SK-N-SH (cell line): ENCODE measurements at regions not wholly inside any gene's neighbourhood (a gene's known extent, or its start where the extent isn't known, plus 50 kb on each side); places are given as distances from the start of the nearest gene placed in this dataset.
A peak's percentile ranks its signal among the peaks of the same experiment; 100 is the strongest.

Source experiments
- CTCF ChIA-PET: fragments of 300-600, 350-600 bp; formaldehyde crosslinking; extraction: SDS; loops from one replicate; lab custom pipeline; 2021; lab: Yijun Ruan, JAX
- POLR2A ChIA-PET: fragments of 350-600 bp; sonication (Branson Sonifier 250); formaldehyde crosslinking; extraction: SDS; loops from one replicate; lab custom pipeline; 2020; ENCODE audit warnings: antibody characterized with exemption, inconsistent platforms; lab: Yijun Ruan, JAX
- DNase-seq: peaks from one replicate; pipeline ENCODE4 v3.0.0; 2012
- H2AFZ ChIP-seq: fragments of 200-600 bp; sonication (generic); 2 replicates; pipeline ENCODE4 v1.8.1; 2016; ENCODE audit warnings: antibody characterized with exemption, mild to moderate bottlenecking, low read depth
- H3F3A ChIP-seq: fragments of 200-600 bp; sonication (generic); replicated peaks from 2 replicates; pipeline ENCODE3; 2016; ENCODE audit warnings: antibody characterized with exemption, mild to moderate bottlenecking; ENCODE audit not compliant: insufficient read depth
- H3K27ac ChIP-seq, 2 experiments: fragments of 200-500 bp in 1 of 2; fragments of 200-600 bp in 1 of 2; sonication (Bioruptor generic) in 1 of 2; sonication (generic), shearing (Covaris generic) in 1 of 2; 2 replicates each; pipeline versions ENCODE4 v1.5.1 to v1.6.1; 2014 to 2016; ENCODE audit warnings: low read depth in 2 of 2, inconsistent platforms in 1 of 2, low read length in 1 of 2, mild to moderate bottlenecking in 1 of 2, mixed read lengths in 1 of 2
- H3K27me3 ChIP-seq: fragments of 200-600 bp; sonication (generic), shearing (Covaris generic); 2 replicates; pipeline ENCODE4 v1.6.1; 2016; ENCODE audit warnings: mixed run types; ENCODE audit not compliant: insufficient read depth
- H3K36me3 ChIP-seq, 2 experiments: fragments of 200-500 bp in 1 of 2; fragments of 200-600 bp in 1 of 2; sonication (Bioruptor generic) in 1 of 2; sonication (generic) in 1 of 2; replicated peaks in 1 of 2; 2 replicates each; pipeline versions ENCODE3 to v1.5.1; 2014 to 2016; ENCODE audit warnings: low read length in 1 of 2, mild to moderate bottlenecking in 1 of 2; ENCODE audit not compliant: insufficient read depth in 2 of 2, control insufficient read depth in 1 of 2
- H3K4me1 ChIP-seq, 2 experiments: fragments of 200-500 bp in 1 of 2; fragments of 200-600 bp in 1 of 2; sonication (Bioruptor generic) in 1 of 2; sonication (generic), shearing (Covaris generic) in 1 of 2; 2 replicates each; pipeline versions ENCODE4 v1.5.1 to v1.6.1; 2014 to 2016; ENCODE audit warnings: low read depth in 1 of 2, low read length in 1 of 2, mixed run types in 1 of 2; ENCODE audit not compliant: insufficient read depth in 2 of 2, control insufficient read depth in 1 of 2
- H3K4me2 ChIP-seq: fragments of 200-600 bp; sonication (generic), shearing (Covaris generic); 2 replicates; pipeline ENCODE4 v1.6.1; 2017; ENCODE audit warnings: mixed run types
- H3K4me3 ChIP-seq, 2 experiments: fragments of 200-500 bp in 1 of 2; fragments of 200-600 bp in 1 of 2; sonication (Bioruptor generic) in 1 of 2; sonication (generic), shearing (Covaris generic) in 1 of 2; 2 replicates each; pipeline versions ENCODE4 v1.5.1 to v1.8.1; 2014 to 2016; ENCODE audit warnings: low read depth in 2 of 2, inconsistent platforms in 1 of 2, low read length in 1 of 2, mild to moderate bottlenecking in 1 of 2, mixed read lengths in 1 of 2, moderate library complexity in 1 of 2
- H3K79me2 ChIP-seq: fragments of 200-600 bp; sonication (generic); 2 replicates; pipeline ENCODE4 v1.8.1; 2017; ENCODE audit warnings: mild to moderate bottlenecking; ENCODE audit not compliant: insufficient read depth
- H3K9ac ChIP-seq: fragments of 200-600 bp; sonication (generic); 2 replicates; pipeline ENCODE4 v1.6.1; 2017; ENCODE audit warnings: mixed run types
- H3K9me2 ChIP-seq: fragments of 200-600 bp; sonication (generic); 2 replicates; pipeline ENCODE4 v1.6.1; 2017; ENCODE audit warnings: mixed run types
- H3K9me3 ChIP-seq: fragments of 200-600 bp; sonication (generic); 2 replicates; pipeline ENCODE4 v1.6.1; 2017; ENCODE audit warnings: mixed run types, mild to moderate bottlenecking, moderate library complexity
- H4K20me1 ChIP-seq: fragments of 200-600 bp; sonication (generic); 2 replicates; pipeline ENCODE4 v1.6.1; 2017; ENCODE audit warnings: mild to moderate bottlenecking, mixed run types; ENCODE audit not compliant: insufficient read depth
- CHD2 ChIP-seq: fragments of 150-350 bp; IDR thresholded peaks from 2 replicates; pipeline ENCODE4 v1.6.1; 2018; ENCODE audit warnings: low read length; ENCODE audit not compliant: partially characterized antibody
- EZH2phosphoT487 ChIP-seq: fragments of 200-600 bp; sonication (generic); IDR thresholded peaks from 2 replicates; pipeline ENCODE4 v1.6.1; 2017; ENCODE audit warnings: low read depth, mixed run types, mild to moderate bottlenecking, antibody characterized with exemption, moderate library complexity, borderline replicate concordance
- FOSL2 ChIP-seq: IDR thresholded peaks from 2 replicates; pipeline ENCODE4 v1.4.0; 2012; ENCODE audit warnings: low read depth, mild to moderate bottlenecking, moderate library complexity, borderline replicate concordance
- FOXJ3 ChIP-seq: sonication (generic); formaldehyde crosslinking; IDR thresholded peaks from 2 replicates; pipeline ENCODE4 v1.5.1; 2020; ENCODE audit warnings: mild to moderate bottlenecking, missing genetic modification reagents
- FOXM1 ChIP-seq: IDR thresholded peaks from 2 replicates; pipeline ENCODE4 v1.4.0; 2012; ENCODE audit warnings: low read depth, mild to moderate bottlenecking
- GABPA ChIP-seq: IDR thresholded peaks from 2 replicates; pipeline ENCODE4 v1.4.0; 2012; ENCODE audit warnings: low read depth, mild to moderate bottlenecking
- GATA2 ChIP-seq: sonication (generic); formaldehyde crosslinking; IDR thresholded peaks from 2 replicates; pipeline ENCODE4 v1.5.0; 2020; ENCODE audit warnings: mild to moderate bottlenecking, missing genetic modification reagents
- JUND ChIP-seq: IDR thresholded peaks from 2 replicates; pipeline ENCODE4 v1.4.0; 2012
- MEF2A ChIP-seq: IDR thresholded peaks from 2 replicates; pipeline ENCODE4 v1.4.0; 2012; ENCODE audit warnings: low read depth, borderline replicate concordance
- MXI1 ChIP-seq: IDR thresholded peaks from 2 replicates; pipeline ENCODE4 v1.6.1; 2012; ENCODE audit warnings: mild to moderate bottlenecking, low read depth, low read length, improper control_type of control experiment
- NFIC ChIP-seq: IDR thresholded peaks from 2 replicates; pipeline ENCODE4 v1.4.0; 2012; ENCODE audit warnings: borderline replicate concordance
- NRF1 ChIP-seq: IDR thresholded peaks from 2 replicates; pipeline ENCODE4 v1.6.1; 2012; ENCODE audit warnings: low read depth, mild to moderate bottlenecking, low read length
- PBX3 ChIP-seq: IDR thresholded peaks from 2 replicates; pipeline ENCODE4; 2012
- RAD21 ChIP-seq: IDR thresholded peaks from 2 replicates; pipeline ENCODE4 v1.6.1; 2012; ENCODE audit warnings: mild to moderate bottlenecking, low read length
- SIN3A ChIP-seq: IDR thresholded peaks from 2 replicates; pipeline ENCODE4 v1.6.1; 2012; ENCODE audit warnings: low read depth, mild to moderate bottlenecking, low read length, moderate library complexity, borderline replicate concordance
- TAF1 ChIP-seq: IDR thresholded peaks from 2 replicates; pipeline ENCODE4 v1.6.1; 2012; ENCODE audit warnings: low read depth, mild to moderate bottlenecking, low read length, moderate library complexity, borderline replicate concordance
- TCF12 ChIP-seq: IDR thresholded peaks from 2 replicates; pipeline ENCODE4 v1.4.0; 2012
- USF1 ChIP-seq: IDR thresholded peaks from 2 replicates; pipeline ENCODE4 v1.4.0; 2012; ENCODE audit warnings: low read depth, borderline replicate concordance
- WGBS: methylation state at CpG from one replicate; pipeline ENCODE4 v1.1.6; 2017; ENCODE audit warnings: low lambda C conversion rate; 5-methylcytosine and 5-hydroxymethylcytosine counted together
- TF ChIP-seq, protein P1 (sequence below): IDR thresholded peaks from 2 replicates; pipeline ENCODE4 v1.4.0; 2012; ENCODE audit warnings: low read depth

DNA sequence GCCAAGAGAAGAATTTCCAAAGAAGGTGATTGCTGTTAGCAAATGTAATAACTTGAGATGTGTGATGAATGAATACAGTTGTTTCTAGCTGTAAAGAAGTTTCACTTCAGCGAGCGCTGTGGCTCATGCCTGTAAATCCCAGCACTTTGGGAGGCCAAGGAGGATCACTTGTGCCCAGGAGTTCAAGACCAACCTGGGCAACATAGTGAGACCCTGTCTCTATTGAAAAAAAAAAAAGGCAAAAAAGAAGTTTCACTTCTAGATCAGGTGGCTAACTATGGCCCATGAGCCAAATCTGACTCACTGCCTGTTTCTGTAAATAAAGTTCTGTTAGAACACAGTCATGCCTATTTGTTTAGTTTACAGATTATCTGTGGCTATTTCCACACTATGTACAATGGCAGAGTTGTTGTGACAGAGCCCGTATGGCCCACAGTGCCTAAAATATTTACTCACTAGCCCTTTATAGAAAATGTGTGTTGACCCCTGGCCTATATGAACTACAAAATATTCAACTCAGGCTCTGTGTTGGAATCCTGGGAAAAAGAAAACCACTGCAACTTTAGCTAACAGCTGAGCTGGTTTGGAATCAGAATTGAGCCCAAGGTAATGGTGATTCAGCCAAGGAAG is 54.1 kb upstream of the PRPS1 start:
- no peak overlapping the region for H3K4me3 ChIP-seq
- POLR2A ChIA-PET: no interaction called here
- no peak overlapping the region for H3K4me2 ChIP-seq
- H3K9me2 ChIP-seq: no peaks in the 10 kb centered on the region
- CTCF ChIA-PET: no interaction called here
- no peaks in the 10 kb centered on the region for H3K9me3 ChIP-seq
- 0 out of 4 replicates have a peak, but pooled peaks cover 0 to 3% of the 10 kb centered on the region in 2 experiments for H3K4me1 ChIP-seq
- no peak overlapping the region for H2AFZ ChIP-seq
- H3K27me3 ChIP-seq: no peaks in the 10 kb centered on the region; the same call in 1 of the 2 replicates
- no peak overlapping the region for H3K9ac ChIP-seq
- peak overlapping the region in 1 of 2 experiments; percentile 62; a peak in 2 of 4 replicates for H3K27ac ChIP-seq
- WGBS: 33% methylated on average over 3 of the region's 3 CpGs
- H3F3A ChIP-seq: peaks cover 5% of the 10 kb centered on the region
- no peak for DNase-seq
- no peaks in the 10 kb centered on the region for H4K20me1 ChIP-seq
- H3K36me3 ChIP-seq: no peaks in the 10 kb centered on the region
- TF ChIP-seq NRF1 (no peak), FOSL2 (peak; percentile 10; the same call in 1 of the 2 replicates), CHD2 (no peak), GABPA (no peak), RAD21 (no peak), JUND (no peak), TCF12 (no peak)
- no peaks in the 10 kb centered on the region for H3K79me2 ChIP-seq

- TF ChIP-seq, protein P1, sequence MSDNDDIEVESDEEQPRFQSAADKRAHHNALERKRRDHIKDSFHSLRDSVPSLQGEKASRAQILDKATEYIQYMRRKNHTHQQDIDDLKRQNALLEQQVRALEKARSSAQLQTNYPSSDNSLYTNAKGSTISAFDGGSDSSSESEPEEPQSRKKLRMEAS: no peak
- no peak for TF ChIP-seq GATA2 (CRISPR knock-in tag)
- no peak for TF ChIP-seq PBX3
- peak; percentile 22; the same call in 1 of the 2 replicates for TF ChIP-seq TCF12
- peak; percentile 2; the same call in 1 of the 2 replicates for TF ChIP-seq FOSL2
- no peak for TF ChIP-seq FOXM1
- no peak for TF ChIP-seq SIN3A
- TF ChIP-seq NFIC: no peak
- TF ChIP-seq TAF1: no peak
- no peak for TF ChIP-seq USF1
- TF ChIP-seq MEF2A: no peak
- no peak for TF ChIP-seq RAD21
- TF ChIP-seq EZH2phosphoT487: no peak
- no peak for TF ChIP-seq FOXJ3 (CRISPR knock-in tag)
- TF ChIP-seq MXI1: no peak
- H3K27ac ChIP-seq: peak overlapping the region in 1 of 2 experiments; percentile 62; a peak in 2 of 4 replicates
- H3K79me2 ChIP-seq: no peaks in the 10 kb centered on the region
- H3K4me1 ChIP-seq: 0 out of 4 replicates have a peak, but pooled peaks cover 0 to 3% of the 10 kb centered on the region in 2 experiments
- no peaks in the 10 kb centered on the region; the same call in 1 of the 2 replicates for H3K27me3 ChIP-seq
- no peak overlapping the region for H3K4me3 ChIP-seq
- H3K9me3 ChIP-seq: no peaks in the 10 kb centered on the region
- ChIA-PET CTCF (no interaction called here), POLR2A (no interaction called here)
- no peak overlapping the region for H2AFZ ChIP-seq
- H4K20me1 ChIP-seq: no peaks in the 10 kb centered on the region
- no peak for DNase-seq
- no peak overlapping the region for H3K9ac ChIP-seq
- H3F3A ChIP-seq: peaks cover 5% of the 10 kb centered on the region
- H3K4me2 ChIP-seq: no peak overlapping the region
- H3K9me2 ChIP-seq: no peaks in the 10 kb centered on the region
- no peaks in the 10 kb centered on the region for H3K36me3 ChIP-seq
Measured at GRCh38 chrX:107574711-107575110, 53.6 kb upstream of the PRPS1 start.
